ENCODE measurements at regions not wholly inside any gene's neighbourhood (a gene's known extent, or its start where the extent isn't known, plus 50 kb on each side); places are given as distances from the start of the nearest gene placed in this dataset.

DNA sequence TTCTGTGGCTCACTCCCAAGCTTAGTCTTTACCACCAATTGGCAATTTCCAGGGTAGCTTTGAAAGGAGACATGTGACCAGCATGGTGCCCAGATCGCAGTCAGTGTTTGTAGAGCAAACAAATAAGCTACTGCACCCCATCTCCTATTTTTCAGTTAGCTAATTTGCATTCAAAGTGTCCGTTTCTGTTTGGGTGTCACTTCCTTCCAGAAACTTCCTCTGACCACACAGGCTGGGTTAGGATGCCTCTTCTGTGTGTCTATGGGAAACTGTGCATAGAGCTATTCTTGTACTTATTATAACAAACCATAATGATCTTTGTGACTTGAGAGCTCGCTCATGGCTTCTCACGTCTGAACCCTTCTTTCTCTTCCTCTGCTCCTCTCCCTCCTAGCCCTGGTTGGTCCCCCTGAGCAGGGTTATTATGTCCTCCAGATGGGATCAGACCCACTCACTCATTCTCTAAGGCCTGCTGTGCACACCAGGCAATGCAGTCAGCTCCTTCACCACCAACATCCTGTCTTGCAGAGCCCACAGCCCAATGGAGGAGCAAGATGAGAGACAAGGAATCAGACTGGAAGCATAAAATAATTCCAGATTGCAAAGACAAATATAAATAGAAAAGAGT, 101.2 kb upstream of the ALK start:
- TF ChIP-seq SPI1 (IDR thresholded peaks at IDR 0.05; ENCODE audit: borderline replicate concordance, low read depth) (no peak), GABPA (IDR thresholded peaks at IDR 0.05; ENCODE audit: low read depth) (no peak), POLR2AphosphoS5 (IDR thresholded peaks at IDR 0.05; ENCODE audit: low read depth) (no peak)
- TF ChIP-seq, protein P1, sequence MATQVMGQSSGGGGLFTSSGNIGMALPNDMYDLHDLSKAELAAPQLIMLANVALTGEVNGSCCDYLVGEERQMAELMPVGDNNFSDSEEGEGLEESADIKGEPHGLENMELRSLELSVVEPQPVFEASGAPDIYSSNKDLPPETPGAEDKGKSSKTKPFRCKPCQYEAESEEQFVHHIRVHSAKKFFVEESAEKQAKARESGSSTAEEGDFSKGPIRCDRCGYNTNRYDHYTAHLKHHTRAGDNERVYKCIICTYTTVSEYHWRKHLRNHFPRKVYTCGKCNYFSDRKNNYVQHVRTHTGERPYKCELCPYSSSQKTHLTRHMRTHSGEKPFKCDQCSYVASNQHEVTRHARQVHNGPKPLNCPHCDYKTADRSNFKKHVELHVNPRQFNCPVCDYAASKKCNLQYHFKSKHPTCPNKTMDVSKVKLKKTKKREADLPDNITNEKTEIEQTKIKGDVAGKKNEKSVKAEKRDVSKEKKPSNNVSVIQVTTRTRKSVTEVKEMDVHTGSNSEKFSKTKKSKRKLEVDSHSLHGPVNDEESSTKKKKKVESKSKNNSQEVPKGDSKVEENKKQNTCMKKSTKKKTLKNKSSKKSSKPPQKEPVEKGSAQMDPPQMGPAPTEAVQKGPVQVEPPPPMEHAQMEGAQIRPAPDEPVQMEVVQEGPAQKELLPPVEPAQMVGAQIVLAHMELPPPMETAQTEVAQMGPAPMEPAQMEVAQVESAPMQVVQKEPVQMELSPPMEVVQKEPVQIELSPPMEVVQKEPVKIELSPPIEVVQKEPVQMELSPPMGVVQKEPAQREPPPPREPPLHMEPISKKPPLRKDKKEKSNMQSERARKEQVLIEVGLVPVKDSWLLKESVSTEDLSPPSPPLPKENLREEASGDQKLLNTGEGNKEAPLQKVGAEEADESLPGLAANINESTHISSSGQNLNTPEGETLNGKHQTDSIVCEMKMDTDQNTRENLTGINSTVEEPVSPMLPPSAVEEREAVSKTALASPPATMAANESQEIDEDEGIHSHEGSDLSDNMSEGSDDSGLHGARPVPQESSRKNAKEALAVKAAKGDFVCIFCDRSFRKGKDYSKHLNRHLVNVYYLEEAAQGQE (IDR thresholded peaks at IDR 0.05; ENCODE audit: insufficient replicate concordance, low read depth), result no peak
- TF ChIP-seq, protein P2, sequence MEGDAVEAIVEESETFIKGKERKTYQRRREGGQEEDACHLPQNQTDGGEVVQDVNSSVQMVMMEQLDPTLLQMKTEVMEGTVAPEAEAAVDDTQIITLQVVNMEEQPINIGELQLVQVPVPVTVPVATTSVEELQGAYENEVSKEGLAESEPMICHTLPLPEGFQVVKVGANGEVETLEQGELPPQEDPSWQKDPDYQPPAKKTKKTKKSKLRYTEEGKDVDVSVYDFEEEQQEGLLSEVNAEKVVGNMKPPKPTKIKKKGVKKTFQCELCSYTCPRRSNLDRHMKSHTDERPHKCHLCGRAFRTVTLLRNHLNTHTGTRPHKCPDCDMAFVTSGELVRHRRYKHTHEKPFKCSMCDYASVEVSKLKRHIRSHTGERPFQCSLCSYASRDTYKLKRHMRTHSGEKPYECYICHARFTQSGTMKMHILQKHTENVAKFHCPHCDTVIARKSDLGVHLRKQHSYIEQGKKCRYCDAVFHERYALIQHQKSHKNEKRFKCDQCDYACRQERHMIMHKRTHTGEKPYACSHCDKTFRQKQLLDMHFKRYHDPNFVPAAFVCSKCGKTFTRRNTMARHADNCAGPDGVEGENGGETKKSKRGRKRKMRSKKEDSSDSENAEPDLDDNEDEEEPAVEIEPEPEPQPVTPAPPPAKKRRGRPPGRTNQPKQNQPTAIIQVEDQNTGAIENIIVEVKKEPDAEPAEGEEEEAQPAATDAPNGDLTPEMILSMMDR (IDR thresholded peaks at IDR 0.05; ENCODE audit: insufficient read depth, low read length), result no peak
- no peak for DNase-seq (ENCODE audit: low read depth in 1 of 2, low spot score in 1 of 2)
- Histone ChIP-seq H3K27ac (replicated peaks) (no peak overlapping the region), H3K27me3 (ENCODE audit: insufficient read depth, poor library complexity, severe bottlenecking) (no peaks in the 10 kb centered on the region), H3K4me3 (replicated peaks; ENCODE audit: insufficient read depth, low read length) (no peak overlapping the region)

DNA sequence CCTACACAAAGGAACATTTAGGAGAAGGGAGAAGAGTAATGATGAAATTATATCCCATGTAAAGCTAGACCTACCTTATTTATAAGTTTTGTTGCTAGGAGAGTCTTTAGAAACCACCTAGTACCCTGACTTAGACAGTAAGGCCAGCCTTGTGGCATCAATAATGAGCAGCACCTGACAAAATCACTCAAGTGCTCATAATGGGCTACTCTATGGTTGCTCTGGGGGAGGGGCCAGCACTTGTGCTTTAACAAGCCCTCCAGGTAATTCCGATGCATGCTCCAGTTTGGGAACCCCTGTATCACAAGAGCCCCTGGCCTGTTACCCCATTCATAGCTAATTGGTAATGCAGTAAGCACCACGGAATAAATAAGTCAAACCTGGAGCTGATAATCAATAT, 102.9 kb upstream of the ALK start:
- no peak overlapping the region for H3K4me3 ChIP-seq (replicated peaks; ENCODE audit: insufficient read depth, low read length)
- no peak for DNase-seq (ENCODE audit: low read depth in 1 of 2, low spot score in 1 of 2)
- H3K27ac ChIP-seq (replicated peaks), result no peak overlapping the region
- no peaks in the 10 kb centered on the region for H3K27me3 ChIP-seq (ENCODE audit: insufficient read depth, poor library complexity, severe bottlenecking)
- TF ChIP-seq SPI1 (IDR thresholded peaks at IDR 0.05; ENCODE audit: borderline replicate concordance, low read depth) (no peak), GABPA (IDR thresholded peaks at IDR 0.05; ENCODE audit: low read depth) (no peak), POLR2AphosphoS5 (IDR thresholded peaks at IDR 0.05; ENCODE audit: low read depth) (no peak)
- TF ChIP-seq, protein P2 (IDR thresholded peaks at IDR 0.05; ENCODE audit: insufficient read depth, low read length), result no peak
- TF ChIP-seq, protein P1 (IDR thresholded peaks at IDR 0.05; ENCODE audit: insufficient replicate concordance, low read depth), result no peak

DNA sequence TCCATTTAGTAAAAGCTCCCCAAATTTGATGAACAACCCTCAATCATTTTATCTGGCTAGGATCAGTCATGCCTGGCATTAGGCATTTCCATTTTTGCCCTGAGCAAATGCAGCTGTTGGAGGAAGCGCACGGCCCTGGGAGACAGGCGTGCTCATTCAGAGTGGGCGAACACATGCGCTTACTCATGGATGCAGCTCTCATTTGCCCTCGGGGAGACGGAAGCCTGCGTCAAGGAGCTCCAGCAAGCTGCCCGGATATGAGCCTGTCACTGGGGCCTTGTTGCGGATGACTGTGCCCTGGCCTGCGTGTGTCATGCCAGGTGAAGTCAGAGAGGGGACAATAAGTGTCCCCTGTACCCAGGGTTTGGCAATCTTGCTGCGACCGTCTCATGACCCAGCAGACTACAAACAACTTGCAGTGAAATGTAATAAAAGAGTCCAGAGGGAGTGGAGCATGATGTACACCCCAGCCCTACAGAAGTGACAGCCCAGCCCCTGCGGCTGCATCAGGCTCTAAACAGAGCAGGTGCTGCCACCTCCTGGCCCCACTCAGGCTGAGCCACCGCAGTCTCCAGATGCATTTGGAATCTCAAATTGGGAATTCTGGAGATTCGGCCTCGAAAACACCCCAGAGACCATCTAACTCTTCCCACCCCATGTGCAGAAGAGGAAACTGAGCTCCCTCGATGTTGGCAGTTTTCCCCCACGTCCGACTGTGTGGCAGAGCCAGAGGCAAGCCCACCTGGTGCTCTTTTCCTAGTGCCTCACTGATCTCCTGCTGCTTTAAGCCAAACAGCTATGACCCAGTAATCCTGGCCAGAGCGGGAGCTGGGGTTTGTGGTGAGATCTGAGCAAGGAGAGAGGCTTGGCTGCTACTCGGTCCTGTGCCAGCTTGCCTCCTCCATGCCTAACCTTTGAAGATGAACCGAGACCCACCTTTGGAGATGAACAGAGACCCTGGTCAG, 105.0 kb upstream of the ALK start:
- no peak overlapping the region for H3K27ac ChIP-seq (replicated peaks)
- TF ChIP-seq GABPA (IDR thresholded peaks at IDR 0.05; ENCODE audit: low read depth) (no peak), SPI1 (IDR thresholded peaks at IDR 0.05; ENCODE audit: borderline replicate concordance, low read depth) (no peak)
- TF ChIP-seq, protein P2 (IDR thresholded peaks at IDR 0.05; ENCODE audit: insufficient read depth, low read length), result peak; percentile 44
- H3K4me3 ChIP-seq (replicated peaks; ENCODE audit: insufficient read depth, low read length), result no peak overlapping the region
- peak in 1 of 2 experiments; percentile 4 for DNase-seq (ENCODE audit: low read depth in 1 of 2, low spot score in 1 of 2)
- no peaks in the 10 kb centered on the region for H3K27me3 ChIP-seq (ENCODE audit: insufficient read depth, poor library complexity, severe bottlenecking)
